ENCODE measurements at regions not wholly inside any gene's neighbourhood (a gene's known extent, or its start where the extent isn't known, plus 50 kb on each side); places are given as distances from the start of the nearest gene placed in this dataset.

DNA sequence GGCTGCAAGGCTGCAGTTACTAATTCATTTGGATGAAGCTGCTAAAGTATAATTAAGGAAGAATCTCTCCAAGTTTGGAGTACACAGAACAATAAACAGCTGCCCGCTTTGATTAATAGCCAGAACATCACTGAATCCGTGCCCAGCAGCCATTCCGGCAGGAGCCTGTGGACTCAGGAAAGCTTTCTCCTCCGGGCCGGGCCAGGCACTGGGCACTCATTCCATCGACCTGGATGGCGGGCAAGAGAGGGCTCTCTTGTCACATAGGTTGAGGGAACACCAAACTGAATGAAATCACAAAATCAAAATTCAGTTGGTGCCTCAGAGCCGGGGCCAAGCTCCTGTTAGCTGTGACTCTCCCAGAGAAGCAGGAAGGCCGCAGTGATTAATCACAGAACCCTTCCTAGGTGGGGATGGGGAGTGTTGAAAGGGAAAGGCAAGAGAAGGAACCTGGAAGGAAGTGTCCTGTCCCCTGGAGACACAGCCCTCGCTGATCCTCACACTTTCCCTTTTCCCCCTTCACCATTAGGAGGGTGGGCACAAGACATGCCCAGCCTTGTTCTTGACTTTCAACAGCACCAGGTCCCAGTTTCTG lies 306.7 kb downstream of the NPHP4 start:
- H3K27ac Mint-ChIP-seq = no peak overlapping the region
- H3K36me3 Mint-ChIP-seq (ENCODE audit: low read depth) = no peaks in the 10 kb centered on the region
- H3K9me3 Mint-ChIP-seq = peaks cover 81% of the 10 kb centered on the region
- H3K27me3 Mint-ChIP-seq (ENCODE audit: insufficient read depth) = no peaks in the 10 kb centered on the region; the same call in 1 of the 2 replicates
- H3K4me1 Mint-ChIP-seq (ENCODE audit: low read depth) = no peaks in the 10 kb centered on the region
- H3K4me3 Mint-ChIP-seq = no peak overlapping the region
- TF ChIP-seq, protein P1, sequence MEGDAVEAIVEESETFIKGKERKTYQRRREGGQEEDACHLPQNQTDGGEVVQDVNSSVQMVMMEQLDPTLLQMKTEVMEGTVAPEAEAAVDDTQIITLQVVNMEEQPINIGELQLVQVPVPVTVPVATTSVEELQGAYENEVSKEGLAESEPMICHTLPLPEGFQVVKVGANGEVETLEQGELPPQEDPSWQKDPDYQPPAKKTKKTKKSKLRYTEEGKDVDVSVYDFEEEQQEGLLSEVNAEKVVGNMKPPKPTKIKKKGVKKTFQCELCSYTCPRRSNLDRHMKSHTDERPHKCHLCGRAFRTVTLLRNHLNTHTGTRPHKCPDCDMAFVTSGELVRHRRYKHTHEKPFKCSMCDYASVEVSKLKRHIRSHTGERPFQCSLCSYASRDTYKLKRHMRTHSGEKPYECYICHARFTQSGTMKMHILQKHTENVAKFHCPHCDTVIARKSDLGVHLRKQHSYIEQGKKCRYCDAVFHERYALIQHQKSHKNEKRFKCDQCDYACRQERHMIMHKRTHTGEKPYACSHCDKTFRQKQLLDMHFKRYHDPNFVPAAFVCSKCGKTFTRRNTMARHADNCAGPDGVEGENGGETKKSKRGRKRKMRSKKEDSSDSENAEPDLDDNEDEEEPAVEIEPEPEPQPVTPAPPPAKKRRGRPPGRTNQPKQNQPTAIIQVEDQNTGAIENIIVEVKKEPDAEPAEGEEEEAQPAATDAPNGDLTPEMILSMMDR (IDR thresholded peaks at IDR 0.05) = no peak
- DNase-seq = no peak

DNA sequence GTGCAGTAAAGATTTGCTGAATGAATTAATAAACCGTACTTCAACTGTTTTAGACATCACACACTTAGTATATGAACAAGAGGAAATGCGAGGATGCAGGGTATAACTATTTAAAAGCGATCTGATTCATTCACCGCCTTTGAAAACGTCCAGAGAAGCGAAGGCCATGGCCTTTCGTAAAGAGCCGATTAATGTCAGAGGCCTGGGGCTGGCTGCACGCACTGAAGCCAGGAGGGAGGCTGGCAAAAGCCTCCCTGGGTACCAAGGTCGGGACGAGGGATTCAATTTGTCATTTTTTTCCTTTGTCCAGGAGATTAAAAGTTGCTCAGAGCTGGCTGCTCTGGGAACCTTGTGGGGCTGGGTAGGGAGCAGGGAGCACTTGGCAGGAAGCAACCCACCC lies 307.4 kb downstream of the NPHP4 start:
- Mint-ChIP-seq H3K27me3 (ENCODE audit: insufficient read depth) (no peaks in the 10 kb centered on the region; the same call in 1 of the 2 replicates), H3K36me3 (ENCODE audit: low read depth) (no peaks in the 10 kb centered on the region), H3K4me3 (no peak overlapping the region), H3K27ac (no peak overlapping the region), H3K4me1 (ENCODE audit: low read depth) (no peaks in the 10 kb centered on the region), H3K9me3 (peaks cover 81% of the 10 kb centered on the region)
- TF ChIP-seq, protein P1 (IDR thresholded peaks at IDR 0.05) = no peak
- no peak for DNase-seq

DNA sequence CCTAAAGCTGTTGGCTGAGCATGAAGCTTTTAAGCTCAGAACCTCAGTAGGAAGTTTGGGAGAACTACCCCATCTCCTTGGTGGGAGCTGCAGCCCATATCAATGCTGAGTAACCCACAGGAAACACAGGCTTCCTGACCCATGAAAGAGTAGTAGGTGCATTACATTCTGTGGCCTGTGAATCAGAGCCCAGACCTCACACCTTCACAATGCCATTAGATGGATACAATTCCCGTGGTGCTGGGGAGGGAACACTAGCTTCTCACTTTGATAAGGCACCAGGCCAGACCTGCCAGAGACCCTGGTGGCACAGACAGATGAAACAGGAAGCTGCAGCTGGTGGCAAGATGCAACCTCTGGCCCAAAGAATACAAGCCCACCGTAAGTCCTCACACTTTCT lies 308.8 kb downstream of the NPHP4 start:
- peaks cover 82% of the 10 kb centered on the region for H3K9me3 Mint-ChIP-seq
- H3K4me3 Mint-ChIP-seq = no peak overlapping the region
- H3K27ac Mint-ChIP-seq = no peak overlapping the region
- H3K27me3 Mint-ChIP-seq (ENCODE audit: insufficient read depth) = no peaks in the 10 kb centered on the region; the same call in 1 of the 2 replicates
- DNase-seq = no peak
- H3K4me1 Mint-ChIP-seq (ENCODE audit: low read depth) = no peaks in the 10 kb centered on the region
- no peaks in the 10 kb centered on the region for H3K36me3 Mint-ChIP-seq (ENCODE audit: low read depth)
- TF ChIP-seq, protein P1 (IDR thresholded peaks at IDR 0.05) = no peak

DNA sequence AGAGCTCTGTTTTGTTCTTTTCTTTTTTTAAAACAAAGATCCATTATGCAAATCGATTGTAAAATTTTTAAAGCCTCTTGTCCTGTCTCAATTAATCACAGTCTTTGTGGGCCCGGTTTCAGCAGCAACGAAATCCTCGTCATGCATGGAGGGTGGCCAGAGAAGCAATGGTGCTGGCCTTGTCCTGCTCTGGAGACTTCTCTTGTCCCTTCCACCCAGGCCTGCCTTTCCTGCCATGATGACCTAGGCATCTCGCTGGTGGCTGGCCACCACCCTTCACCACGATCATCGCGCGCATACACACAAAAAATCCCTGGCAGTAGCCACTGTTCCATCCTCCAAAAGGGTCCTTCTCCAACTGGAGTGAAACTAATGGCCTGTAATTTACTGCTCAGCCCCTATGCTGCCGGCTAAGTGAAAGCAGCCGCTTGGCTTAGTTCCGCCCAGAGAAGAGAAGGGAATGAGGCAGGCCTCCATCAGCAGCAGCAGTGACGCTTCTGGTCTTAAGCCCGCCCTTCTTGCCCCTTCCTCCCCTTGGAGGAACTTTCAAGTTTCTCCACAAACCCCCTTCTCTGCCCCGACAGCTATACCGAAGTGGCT lies 309.5 kb downstream of the NPHP4 start:
- Mint-ChIP-seq H3K27ac (no peak overlapping the region), H3K36me3 (ENCODE audit: low read depth) (no peaks in the 10 kb centered on the region), H3K27me3 (ENCODE audit: insufficient read depth) (no peaks in the 10 kb centered on the region), H3K4me3 (no peak overlapping the region), H3K4me1 (ENCODE audit: low read depth) (no peaks in the 10 kb centered on the region), H3K9me3 (peaks cover 80% of the 10 kb centered on the region)
- no peak for DNase-seq
- TF ChIP-seq, protein P1 (IDR thresholded peaks at IDR 0.05) = no peak

DNA sequence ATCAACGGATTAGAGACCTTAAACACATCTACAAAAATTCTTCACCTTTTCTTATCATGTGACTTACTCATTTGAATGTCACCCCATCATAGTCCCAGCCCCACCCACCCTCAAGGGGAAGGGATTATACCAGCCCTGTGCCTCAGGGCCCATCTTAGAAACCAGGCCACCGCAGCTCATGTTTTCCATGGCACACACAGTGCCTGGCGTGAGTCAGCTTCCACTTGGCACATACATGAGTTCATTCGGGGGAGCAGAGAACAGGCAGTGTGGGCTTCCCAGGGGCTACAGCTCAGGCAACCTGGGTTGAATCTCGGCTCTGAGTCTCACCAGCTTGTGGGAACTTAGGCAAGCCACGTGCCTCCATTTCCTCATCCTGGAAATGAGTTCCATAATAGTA lies 310.6 kb downstream of the NPHP4 start:
- Mint-ChIP-seq H3K4me3 (no peak overlapping the region), H3K27ac (no peak overlapping the region), H3K4me1 (ENCODE audit: low read depth) (no peaks in the 10 kb centered on the region), H3K9me3 (peaks cover 81% of the 10 kb centered on the region), H3K36me3 (ENCODE audit: low read depth) (no peaks in the 10 kb centered on the region), H3K27me3 (ENCODE audit: insufficient read depth) (no peaks in the 10 kb centered on the region)
- no peak for DNase-seq
- TF ChIP-seq, protein P1 (IDR thresholded peaks at IDR 0.05) = no peak
